SIG-M5 treated with dmso at 0.1 percent for 504 hours (cell line): ENCODE measurements at regions not wholly inside any gene's neighbourhood (a gene's known extent, or its start where the extent isn't known, plus 50 kb on each side); places are given as distances from the start of the nearest gene placed in this dataset.

Experiments
- DNase-seq: peaks from one replicate; lab custom pipeline; 2025; ENCODE audit not compliant: unreplicated experiment; lab: John Stamatoyannopoulos, UW

DNA sequence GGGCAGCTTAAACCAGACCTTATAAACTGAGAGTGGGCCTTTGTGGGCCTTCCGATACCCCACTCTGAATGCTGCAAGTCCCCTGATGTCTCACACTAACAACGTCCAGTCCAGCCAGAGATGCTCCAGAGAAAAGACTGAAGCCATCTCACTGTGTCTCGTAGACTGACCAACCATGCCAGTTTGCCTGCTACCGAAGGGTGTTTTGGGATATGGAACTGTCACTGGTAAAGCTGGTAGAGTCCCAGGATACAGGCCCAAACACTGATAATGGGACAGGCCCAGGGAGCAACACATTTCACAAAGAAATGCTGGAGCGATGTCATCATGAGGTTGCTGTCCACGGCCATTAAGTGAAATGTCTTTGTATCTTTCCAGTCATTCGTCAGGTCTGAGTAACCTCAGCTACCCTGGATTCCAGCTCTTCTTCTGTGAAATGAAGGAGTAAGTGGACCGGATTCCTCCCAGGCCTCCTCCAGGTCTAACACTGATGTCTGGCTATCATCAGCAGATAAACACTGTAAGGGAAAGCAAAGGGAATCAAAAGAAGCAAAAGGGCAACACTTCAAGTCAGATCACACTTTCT, 81.6 kb downstream of the SLC5A7 start:
- DNase-seq, result no peak

DNA sequence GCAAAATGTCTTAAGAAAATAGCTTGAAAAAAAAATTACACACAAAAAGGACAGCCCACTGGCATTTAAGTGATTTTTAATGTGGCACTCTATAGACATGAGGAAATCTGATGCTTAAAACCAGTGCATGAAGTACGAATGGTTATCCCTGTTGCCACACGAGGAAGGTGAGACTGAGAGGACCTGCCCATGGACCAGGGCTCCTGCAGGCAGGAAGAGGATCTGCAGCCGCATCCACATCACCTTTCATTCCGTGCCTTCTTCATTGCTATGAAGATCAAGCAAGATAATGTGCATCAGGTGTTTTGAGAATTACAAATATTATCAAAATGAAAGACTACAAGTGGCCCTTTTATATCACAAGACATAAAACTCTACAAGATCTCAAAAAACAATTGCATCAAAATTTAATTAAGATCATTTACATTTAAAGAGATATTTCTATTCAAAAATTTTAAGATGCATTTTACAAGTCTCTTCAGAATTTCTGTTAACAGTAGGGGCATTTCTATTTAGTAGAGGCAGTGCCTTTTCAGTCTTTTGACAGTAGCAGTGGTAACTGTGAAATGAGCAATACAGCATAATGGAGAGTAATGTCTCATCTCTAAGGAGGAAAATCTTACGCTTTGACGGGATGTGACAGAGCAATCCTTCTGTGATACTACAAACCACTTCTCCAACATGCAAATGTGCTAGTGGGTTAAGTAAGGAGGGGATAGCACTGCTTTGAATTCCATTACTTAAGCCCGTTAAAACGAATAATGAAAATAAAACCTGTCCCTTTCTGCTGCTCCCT, 83.4 kb downstream of the SLC5A7 start:
- no peak for DNase-seq

DNA sequence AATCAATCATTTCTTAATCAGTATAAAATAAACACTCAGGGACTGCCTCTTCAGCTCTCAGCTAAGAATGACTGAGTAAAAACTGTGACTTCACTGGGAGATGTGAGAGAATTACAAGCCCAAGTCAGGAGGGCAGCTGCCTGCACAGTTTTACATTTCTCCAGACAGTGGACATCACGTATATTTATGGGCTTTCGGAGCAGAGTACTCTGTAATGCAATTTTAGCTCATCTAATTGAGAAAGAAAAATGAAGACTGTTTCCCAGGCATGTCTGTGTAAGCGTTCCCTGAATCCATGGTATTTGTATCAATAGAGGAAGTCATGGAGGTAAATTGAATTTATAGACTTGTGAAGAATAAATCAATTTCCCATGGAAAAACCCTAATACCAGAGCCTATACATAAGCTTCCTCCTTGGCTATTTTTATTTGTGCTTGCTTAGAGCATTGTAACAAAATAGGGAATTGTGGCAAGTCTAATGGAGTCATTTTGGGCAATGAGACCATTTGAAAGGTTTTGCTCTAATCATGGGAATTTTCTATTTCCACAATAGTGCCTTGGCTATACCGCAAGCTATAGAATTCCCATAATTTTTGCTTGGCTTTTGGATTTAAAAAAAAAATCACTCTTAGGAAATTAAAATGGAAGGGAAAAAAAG, 87.2 kb downstream of the SLC5A7 start:
- no peak for DNase-seq

DNA sequence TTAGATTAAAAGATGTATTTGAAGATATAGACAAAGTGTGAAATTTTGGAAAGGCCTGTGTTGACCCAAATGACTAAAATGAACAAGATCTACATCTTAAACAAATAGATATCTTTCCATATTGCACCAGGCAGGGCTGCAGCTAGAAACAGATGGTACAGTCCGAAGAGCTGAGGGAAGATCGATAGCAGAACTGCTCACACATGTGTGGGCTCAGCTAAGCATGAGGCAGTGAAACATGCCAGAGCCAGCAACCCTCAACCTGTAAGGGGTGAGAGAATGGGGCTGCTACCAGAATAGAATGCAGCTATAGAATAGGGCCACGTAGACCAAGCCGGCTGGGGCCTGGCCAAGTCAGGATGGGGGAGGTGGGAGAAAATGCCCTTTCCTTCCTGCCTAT, 87.8 kb downstream of the SLC5A7 start:
- DNase-seq, result no peak

DNA sequence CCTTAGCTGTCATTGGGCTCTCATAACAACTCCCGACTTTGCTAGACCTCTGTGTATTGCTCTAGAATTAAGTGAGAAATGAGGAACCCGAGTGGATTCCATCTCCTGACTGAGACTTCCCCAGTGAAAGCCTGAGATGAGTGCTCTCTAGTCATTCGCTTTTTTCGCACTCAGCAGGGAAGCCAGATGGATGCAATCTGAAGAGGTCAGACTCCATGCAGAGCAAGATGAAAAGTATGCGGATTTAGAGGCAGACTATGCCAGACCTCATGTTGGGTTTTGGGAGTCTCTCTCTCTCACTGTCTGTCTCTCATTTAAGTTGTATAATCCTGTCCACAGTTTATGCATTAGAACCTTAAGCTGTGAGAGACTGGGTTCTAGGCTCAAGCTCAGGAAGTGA, 88.6 kb downstream of the SLC5A7 start:
- DNase-seq, result no peak

DNA sequence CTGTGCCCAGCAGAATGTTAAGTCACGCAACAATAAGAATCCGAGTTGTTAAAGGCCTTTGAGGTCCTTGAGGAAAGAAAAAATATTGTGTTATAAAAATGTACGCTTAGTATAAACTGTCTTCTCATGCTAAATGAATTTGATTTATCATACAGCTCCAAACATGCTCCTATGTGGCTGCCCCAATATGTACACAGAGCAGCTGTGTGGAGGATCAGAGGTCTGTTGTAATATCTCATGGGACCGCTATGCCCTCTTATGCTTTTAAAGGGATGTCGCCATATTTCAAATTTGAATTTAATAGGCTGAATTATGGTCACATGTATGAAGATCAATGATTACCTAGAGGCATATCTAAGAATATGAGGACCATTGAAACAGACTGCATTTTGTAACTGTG, 90.2 kb downstream of the SLC5A7 start:
- no peak for DNase-seq

DNA sequence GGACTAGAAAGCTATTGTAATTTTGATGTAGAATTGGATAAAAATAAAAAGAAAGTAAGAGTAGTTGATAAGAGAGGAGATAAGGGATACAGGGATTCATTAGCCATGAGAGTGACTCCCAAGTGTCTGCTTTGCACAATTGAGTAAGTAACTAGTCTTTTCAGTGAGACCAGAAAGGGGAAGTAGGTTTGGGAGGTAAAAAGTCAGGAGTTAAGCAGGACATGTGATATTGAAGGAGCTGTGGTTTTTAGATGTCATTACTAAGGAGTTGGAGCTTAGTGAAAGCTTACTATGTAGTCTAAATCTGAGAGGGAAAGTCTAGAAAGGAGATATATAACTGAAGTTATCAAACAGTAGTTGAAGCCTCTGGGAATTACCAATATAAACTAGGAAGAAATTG, 93.4 kb downstream of the SLC5A7 start:
- DNase-seq, result no peak

DNA sequence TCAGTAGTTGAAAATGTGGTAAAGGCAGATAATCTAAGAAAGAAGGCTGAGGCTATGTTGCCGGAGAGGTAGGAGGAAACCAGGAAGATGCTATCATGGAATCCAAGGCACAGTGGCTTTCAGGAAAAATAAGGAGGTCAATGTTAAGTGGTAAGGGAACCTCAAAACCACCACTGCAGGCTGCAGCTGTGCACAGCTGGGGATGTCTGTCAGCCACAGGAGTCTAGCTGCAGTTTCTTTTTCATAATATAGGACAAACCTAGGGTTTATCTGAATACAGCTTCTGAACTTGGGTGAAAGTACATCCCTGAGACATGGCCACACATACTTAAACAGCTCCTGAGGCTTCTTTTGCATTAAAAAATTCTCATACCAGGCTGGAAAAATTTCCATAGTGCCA, 93.9 kb downstream of the SLC5A7 start:
- DNase-seq, result no peak

DNA sequence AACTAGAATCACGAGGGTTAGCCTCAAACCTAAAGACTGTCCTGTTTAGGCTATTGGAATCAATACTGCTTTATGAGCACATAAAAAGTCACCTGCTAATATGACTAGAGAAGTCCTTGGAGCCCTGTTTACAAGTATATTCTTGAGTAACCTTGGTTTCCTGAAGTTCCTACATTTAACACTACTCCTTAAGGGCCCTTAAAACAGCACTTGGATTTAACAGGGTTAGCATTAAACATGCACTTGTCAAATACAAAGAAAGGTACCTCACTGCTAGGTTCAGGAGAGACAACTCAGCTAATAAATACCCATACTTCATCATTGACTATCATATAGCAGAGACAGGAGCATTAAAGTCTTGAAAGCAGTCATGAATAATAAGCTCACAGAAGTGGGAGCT, 96.7 kb downstream of the SLC5A7 start:
- no peak for DNase-seq

DNA sequence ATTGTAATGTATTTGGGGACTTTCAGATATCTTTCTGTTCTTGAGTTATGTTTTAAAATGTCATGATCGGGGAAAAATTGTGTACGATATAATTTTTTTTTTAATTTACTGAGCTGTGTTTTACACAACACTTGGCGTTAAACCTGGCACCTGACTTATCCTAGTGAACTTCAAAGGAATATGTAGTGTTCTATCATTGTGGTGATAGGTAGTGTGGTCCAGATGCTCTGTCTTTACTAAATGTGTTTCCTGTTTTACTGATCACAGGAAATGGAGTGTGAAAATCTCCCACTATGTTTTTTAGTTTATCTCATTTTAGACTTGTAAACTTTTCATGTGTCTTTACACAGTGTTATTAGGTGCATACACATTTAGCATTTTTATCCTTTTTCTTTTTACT, 98.0 kb downstream of the SLC5A7 start:
- DNase-seq, result no peak

DNA sequence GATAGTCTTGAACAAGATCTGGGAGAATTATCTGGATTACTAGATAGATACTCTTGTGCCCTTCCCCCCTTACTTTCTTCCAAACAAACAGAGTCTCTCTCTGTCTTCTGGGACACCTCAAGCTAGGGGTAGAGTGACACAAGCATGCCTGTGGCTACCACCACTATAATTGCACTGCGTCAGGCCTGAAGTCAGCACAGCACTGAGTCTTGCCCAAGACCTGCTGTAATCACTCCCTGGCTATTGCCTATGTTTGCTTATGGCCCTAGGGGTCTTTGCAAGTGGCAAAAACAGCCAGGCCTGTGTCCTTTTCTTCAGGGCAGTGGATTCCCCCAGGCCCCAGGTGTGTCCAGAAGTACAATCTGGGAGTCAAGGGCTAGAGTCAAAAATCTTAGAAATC, 106.6 kb downstream of the SLC5A7 start:
- DNase-seq, result no peak

DNA sequence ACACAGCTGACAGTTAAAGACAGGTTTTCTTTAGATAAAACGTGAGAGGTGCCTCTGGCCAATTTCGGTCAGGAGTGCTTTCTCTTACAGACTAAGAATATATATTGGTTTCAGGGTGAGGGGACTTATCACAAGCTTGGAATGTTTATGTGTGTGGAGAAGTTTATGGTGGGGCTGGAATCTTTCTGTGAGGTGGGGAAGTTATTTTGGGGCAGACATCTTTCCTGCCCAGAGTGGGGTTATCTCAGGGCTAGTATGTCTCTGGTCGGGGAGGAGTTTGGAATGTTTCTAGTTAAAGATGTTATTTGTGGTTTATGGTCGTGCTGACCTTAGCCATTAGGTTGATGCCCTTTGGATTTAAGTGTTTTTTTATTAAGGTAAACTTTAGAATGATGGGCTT, 115.2 kb downstream of the SLC5A7 start:
- no peak for DNase-seq

DNA sequence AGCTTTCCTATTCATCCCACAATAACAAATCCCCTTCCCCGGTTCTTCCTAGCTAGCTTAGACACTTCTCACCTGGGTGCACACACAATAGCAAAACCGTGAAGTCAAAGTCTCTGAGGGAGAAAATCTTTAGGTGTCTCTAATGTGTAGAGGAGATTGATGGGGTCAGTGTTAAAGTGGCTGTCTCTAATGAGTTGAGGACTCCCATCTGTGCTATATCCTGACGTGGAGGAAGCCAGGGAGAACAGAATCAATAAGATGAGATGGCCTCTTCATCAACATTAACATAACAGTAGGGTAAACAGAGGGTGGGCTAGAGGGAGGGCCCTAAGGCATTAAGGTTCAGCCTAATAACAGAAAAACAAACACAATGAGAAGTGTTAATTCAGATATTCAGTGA, 120.4 kb downstream of the SLC5A7 start:
- DNase-seq, result no peak

DNA sequence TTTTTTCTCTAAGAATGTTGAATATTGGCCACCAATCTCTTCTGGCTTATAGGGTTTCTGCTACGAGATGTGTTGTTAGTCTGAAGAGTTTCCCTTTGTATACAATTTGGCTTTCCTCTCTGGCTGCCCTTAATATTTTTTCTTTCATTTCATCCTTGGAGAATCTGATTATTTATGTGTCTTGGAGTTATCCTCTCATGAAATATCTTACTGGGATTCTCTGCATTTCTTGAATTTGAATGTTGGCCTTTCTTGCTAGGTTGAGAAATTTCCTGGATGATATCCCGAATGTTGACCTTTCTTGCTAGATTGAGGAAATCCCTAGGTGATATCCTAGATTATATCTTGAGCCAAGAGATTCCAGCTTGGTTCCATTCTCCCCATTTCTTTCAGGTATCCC, 125.6 kb downstream of the SLC5A7 start:
- DNase-seq, result no peak

DNA sequence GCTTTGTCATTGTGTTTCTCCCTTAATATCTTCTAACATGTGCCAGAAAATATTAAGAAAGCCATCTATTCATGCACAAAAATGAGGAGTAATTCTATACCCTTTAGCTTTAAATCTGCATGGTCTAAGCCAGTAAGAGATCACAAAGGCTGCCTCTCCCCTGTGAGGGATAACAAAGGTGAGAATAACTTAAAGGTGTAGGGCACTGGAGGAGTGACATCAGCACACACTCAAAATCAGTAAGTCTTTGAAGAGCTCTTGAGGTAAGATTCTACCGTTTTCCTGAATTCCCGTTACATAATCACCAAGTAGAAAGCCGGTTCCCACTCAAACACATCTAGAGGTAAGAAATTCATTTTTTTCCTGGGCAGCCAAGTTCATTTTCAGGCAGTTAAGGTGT, 123.9 kb upstream of the SULT1C3 start:
- no peak for DNase-seq

DNA sequence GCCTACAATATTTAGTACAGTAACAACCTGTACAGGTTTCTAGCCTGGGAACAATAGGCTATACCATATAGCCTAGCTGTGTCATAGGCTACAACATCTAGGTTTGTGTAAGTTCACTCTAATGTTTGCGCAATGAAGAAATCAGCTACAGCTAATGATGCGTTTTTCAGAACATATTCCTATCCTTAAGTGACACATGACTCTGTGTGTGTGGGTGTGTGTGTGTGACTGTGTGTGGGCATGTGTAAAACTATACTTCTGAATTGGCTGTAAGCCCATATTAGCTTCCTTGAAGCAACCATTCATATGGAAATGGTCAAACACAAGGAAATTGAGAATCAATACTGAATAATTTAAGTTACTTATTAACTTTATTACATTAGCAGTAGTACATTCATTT, 120.8 kb upstream of the SULT1C3 start:
- no peak for DNase-seq

DNA sequence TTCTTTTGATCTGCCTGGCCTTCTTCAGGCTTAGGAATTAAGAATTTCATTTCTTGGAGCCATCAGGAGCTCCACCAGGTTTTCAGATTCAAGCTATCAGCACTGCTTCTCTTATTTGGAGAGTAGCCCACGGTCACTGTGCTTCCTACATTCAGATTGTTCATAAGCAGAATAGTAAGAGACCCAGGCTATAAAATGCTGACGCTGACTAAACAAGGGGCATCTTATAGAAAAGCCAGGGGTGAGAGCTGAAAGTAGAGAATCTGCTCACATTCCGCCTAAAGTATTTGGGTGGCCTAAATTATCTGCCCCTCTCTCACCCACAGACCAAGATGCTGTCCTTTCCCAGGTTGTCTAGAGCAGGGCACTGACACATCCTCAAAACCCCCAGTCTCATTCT, 120.3 kb upstream of the SULT1C3 start:
- no peak for DNase-seq

DNA sequence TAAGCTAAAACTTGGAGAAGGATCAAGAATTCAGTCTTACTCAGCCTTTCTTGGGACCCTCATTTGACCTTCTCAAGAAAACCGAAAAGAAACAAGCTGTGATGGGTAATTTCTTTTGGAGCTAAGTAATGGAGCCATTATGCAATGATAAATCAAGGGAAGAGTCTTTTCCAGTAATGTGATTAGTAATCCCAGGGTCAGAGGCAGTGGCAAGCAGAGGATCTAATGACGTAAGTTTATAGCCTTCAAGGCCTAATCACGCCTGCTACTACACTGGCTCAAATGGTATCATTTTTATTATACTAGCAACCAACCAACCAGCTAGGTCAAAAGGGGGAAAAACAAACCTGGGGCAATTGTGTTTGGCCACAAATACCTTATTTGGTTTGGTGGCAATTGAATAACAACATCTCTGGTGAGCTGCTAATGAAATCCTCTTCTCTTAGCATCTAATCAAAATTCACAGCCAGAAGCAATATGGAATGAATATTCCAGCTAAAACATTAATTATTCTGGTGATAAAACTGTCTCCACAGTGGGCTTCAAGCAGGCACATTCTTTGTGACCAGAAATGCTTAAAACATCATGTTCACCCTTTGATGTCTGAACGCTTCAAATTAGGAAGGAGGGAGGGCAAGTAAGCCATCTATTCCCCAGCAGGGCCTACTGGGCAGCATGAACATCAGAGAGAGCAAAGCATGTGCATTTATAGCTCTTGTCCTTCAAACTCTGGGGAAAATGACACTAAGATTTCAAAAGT, 114.9 kb upstream of the SULT1C3 start:
- DNase-seq, result no peak

DNA sequence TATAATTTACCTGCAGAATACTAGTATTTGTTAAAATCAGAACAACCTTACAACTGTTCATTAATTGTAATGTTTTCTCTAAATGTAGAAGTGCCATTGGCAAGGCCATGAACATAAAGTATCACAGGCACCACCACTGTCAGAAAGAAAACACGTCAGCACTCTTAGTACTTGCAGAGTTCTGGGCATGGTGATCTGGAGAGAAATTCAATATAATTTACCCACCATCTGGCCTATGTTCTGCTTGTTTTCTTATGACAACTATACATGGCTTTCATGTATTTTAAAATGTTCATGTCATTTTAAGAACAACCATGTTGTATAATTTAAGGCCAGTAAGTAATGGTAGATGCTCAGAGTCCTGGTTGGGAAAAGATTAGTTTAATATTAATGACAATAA, 114.2 kb upstream of the SULT1C3 start:
- no peak for DNase-seq

DNA sequence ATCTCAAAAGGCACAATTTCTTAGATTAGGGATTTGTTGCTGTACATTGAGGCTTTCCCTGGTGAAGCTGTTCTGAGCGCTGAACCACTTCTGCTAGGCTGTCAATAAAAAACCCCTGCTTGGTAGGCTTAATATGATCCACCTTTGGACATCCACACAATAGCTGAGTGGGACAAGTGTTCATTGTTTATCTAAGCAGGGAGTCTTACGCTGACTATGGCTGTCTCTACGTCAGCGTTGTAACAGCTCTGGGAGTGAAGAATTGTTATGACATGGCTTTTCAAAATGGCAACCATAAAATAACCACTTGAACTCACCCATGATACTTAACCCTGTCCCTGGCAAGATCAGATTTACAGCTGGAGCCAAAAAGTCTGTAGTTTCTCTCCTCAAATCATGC, 111.5 kb upstream of the SULT1C3 start:
- no peak for DNase-seq

DNA sequence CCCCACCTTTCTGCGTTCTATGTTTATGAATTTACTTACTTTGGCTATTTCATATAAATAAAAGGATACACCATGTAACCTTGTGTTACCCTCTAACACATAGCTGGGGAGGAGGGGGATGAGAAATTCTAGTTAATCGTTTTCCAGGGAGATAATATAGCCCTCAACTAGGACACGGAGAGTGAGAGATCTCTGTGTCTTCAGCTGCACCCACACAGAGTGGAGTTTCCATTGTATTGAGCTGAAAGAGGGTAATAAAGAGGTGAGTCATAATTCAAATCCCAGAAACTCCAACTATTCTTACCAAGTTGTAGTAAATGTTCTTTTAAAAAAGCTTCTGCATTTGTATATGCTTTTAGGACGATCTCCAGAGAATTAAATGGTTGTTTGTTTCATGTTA, 110.1 kb upstream of the SULT1C3 start:
- no peak for DNase-seq

DNA sequence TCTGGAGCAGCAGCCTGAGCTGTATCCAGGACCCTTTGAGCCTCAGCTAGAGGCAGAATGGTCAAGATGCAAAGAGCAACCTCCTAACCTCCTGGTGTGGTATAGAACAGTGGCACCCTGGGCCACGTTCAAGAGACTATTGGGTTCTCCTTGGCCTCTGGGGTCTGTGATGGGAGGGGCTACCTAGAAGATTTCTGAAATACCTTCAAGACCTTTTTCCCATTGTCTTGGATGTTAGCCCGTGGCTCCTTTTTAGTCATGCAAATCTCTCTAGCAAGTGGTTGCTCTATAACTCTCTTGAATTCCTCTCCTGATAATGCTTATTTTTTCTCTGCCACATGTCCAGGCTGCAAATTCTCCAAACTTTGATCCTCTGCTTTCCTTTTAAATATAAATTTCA, 106.3 kb upstream of the SULT1C3 start:
- no peak for DNase-seq
